ENCODE measurements at regions not wholly inside any gene's neighbourhood (a gene's known extent, or its start where the extent isn't known, plus 50 kb on each side); places are given as distances from the start of the nearest gene placed in this dataset.

DNA sequence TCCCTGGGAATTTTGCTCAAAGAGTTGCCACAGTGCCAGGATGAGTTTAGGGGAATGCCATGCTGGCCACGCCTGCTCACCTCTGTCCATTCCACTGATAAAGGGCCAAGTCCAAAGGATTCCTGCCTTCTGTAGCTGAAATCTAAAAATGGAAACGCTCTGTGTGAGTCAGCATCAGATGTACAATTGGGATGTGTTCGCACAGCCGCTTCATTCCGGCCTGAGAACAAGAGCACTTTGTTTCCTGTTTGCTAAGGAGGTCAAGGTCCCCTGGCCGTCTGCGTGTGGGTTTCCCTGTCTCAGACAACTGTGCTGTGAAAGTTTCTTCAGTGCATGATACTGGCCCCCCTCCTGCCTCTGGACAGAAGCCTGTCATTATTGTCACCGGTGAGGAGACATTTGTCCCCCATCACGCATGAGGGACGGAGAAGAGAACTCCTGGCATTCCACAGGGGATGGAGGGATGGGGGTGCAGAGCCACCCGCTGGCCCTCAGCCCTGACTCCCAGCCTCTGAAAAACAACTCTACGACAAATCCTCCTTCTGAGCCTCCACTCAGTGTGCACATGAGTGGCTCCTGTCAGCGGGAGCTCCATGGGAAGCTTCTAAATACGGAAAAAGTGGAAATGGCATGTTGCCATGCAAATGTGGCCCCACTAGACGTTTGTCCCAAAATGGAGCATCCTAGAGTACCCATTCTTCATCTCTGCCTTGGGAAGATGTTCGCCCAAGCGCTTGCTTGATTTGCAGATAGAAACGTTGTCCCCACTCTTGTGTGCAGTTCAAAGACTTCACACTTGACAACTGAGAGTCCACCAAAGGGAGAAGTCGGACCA is 143.5 kb upstream of the AFDN start (continued):
- TF ChIP-seq, protein P1, sequence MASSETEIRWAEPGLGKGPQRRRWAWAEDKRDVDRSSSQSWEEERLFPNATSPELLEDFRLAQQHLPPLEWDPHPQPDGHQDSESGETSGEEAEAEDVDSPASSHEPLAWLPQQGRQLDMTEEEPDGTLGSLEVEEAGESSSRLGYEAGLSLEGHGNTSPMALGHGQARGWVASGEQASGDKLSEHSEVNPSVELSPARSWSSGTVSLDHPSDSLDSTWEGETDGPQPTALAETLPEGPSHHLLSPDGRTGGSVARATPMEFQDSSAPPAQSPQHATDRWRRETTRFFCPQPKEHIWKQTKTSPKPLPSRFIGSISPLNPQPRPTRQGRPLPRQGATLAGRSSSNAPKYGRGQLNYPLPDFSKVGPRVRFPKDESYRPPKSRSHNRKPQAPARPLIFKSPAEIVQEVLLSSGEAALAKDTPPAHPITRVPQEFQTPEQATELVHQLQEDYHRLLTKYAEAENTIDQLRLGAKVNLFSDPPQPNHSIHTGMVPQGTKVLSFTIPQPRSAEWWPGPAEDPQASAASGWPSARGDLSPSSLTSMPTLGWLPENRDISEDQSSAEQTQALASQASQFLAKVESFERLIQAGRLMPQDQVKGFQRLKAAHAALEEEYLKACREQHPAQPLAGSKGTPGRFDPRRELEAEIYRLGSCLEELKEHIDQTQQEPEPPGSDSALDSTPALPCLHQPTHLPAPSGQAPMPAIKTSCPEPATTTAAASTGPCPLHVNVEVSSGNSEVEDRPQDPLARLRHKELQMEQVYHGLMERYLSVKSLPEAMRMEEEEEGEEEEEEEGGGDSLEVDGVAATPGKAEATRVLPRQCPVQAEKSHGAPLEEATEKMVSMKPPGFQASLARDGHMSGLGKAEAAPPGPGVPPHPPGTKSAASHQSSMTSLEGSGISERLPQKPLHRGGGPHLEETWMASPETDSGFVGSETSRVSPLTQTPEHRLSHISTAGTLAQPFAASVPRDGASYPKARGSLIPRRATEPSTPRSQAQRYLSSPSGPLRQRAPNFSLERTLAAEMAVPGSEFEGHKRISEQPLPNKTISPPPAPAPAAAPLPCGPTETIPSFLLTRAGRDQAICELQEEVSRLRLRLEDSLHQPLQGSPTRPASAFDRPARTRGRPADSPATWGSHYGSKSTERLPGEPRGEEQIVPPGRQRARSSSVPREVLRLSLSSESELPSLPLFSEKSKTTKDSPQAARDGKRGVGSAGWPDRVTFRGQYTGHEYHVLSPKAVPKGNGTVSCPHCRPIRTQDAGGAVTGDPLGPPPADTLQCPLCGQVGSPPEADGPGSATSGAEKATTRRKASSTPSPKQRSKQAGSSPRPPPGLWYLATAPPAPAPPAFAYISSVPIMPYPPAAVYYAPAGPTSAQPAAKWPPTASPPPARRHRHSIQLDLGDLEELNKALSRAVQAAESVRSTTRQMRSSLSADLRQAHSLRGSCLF (CRISPR knock-in tag; IDR thresholded peaks at IDR 0.05; ENCODE audit: borderline replicate concordance): no peak
- TF ChIP-seq, protein P2, sequence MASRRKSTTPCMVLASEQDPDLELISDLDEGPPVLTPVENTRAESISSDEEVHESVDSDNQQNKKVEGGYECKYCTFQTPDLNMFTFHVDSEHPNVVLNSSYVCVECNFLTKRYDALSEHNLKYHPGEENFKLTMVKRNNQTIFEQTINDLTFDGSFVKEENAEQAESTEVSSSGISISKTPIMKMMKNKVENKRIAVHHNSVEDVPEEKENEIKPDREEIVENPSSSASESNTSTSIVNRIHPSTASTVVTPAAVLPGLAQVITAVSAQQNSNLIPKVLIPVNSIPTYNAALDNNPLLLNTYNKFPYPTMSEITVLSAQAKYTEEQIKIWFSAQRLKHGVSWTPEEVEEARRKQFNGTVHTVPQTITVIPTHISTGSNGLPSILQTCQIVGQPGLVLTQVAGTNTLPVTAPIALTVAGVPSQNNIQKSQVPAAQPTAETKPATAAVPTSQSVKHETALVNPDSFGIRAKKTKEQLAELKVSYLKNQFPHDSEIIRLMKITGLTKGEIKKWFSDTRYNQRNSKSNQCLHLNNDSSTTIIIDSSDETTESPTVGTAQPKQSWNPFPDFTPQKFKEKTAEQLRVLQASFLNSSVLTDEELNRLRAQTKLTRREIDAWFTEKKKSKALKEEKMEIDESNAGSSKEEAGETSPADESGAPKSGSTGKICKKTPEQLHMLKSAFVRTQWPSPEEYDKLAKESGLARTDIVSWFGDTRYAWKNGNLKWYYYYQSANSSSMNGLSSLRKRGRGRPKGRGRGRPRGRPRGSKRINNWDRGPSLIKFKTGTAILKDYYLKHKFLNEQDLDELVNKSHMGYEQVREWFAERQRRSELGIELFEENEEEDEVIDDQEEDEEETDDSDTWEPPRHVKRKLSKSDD (CRISPR knock-in tag; IDR thresholded peaks at IDR 0.05; ENCODE audit: low read depth): peak; percentile 89; the same call in 1 of the 2 replicates
- TF ChIP-seq DMTF1 (CRISPR knock-in tag; IDR thresholded peaks at IDR 0.05) (no peak), HOXD1 (CRISPR knock-in tag; IDR thresholded peaks at IDR 0.05) (peak; percentile 85; the same call in 1 of the 2 replicates), HNRNPH1 (optimal IDR thresholded peaks at IDR 0.05; ENCODE audit: low read depth, low read length) (peak; percentile 27), MZF1 (CRISPR knock-in tag; IDR thresholded peaks at IDR 0.05; ENCODE audit: borderline replicate concordance) (no peak), ARHGAP35 (CRISPR knock-in tag; IDR thresholded peaks at IDR 0.05; ENCODE audit: borderline replicate concordance) (peak; percentile 51; the same call in 1 of the 2 replicates), ZNF234 (CRISPR knock-in tag; conservative IDR thresholded peaks at IDR 0.05) (no peak), MXD4 (CRISPR knock-in tag; IDR thresholded peaks at IDR 0.05) (peak; percentile 91), ZSCAN22 (CRISPR knock-in tag; IDR thresholded peaks at IDR 0.05) (peak; percentile 70; the same call in 1 of the 2 replicates)
- TF ChIP-seq, protein P3, sequence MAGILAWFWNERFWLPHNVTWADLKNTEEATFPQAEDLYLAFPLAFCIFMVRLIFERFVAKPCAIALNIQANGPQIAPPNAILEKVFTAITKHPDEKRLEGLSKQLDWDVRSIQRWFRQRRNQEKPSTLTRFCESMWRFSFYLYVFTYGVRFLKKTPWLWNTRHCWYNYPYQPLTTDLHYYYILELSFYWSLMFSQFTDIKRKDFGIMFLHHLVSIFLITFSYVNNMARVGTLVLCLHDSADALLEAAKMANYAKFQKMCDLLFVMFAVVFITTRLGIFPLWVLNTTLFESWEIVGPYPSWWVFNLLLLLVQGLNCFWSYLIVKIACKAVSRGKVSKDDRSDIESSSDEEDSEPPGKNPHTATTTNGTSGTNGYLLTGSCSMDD (CRISPR knock-in tag; IDR thresholded peaks at IDR 0.05): no peak
- TF ChIP-seq, protein P4, sequence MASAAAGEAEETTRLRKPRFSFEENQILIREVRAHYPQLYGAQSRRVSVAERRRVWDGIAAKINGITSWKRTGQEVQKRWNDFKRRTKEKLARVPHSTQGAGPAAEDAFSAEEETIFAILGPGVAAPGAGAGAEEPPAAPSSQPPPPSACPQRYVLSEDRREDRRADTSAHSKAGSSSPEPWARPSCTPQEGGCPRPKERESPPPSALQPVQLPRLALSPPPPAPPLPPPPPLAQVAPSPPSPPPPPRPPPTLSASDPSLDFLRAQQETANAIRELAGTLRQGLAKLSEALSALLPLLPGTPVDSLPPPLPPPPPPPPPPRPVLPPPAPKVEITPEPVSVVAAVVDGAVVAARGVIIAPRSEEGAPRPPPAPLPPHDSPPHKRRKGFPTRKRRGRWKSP (CRISPR knock-in tag; IDR thresholded peaks at IDR 0.05): peak; percentile 96
